GM12878 (cell line): ENCODE measurements at regions not wholly inside any gene's neighbourhood (a gene's known extent, or its start where the extent isn't known, plus 50 kb on each side); places are given as distances from the start of the nearest gene placed in this dataset.

ENCODE experiments used
- CTCF ChIP-seq, 3 experiments: IDR thresholded peaks in 2 of 3; conservative IDR thresholded peaks in 1 of 3; 2 replicates each; pipeline ENCODE4 v1.5.1; 2011; ENCODE audit warnings: low read depth in 3 of 3, low read length in 3 of 3, mild to moderate bottlenecking in 3 of 3, control low read depth in 2 of 3, moderate library complexity in 2 of 3, inconsistent platforms in 1 of 3, mixed read lengths in 1 of 3; ENCODE audit not compliant: control insufficient read depth in 2 of 3, insufficient read depth in 1 of 3; ENCODE audit errors: extremely low read depth in 1 of 3
- E4F1 ChIP-seq: fragments of 450-650 bp; IDR thresholded peaks from 2 replicates; pipeline ENCODE4 v1.6.1; 2018; ENCODE audit warnings: borderline replicate concordance, mild to moderate bottlenecking; ENCODE audit not compliant: partially characterized antibody
- EGR1 ChIP-seq, 2 experiments: IDR thresholded peaks; 1 replicate in 1 of 2; 2 replicates in 1 of 2; pipeline ENCODE4 v1.6.1; 2011 to 2012; ENCODE audit warnings: low read depth in 2 of 2, low read length in 2 of 2, borderline replicate concordance in 1 of 2, mild to moderate bottlenecking in 1 of 2, moderate library complexity in 1 of 2
- FOXK2 ChIP-seq: fragments of 450-650 bp; IDR thresholded peaks from 2 replicates; pipeline ENCODE4 v1.6.1; 2017; ENCODE audit warnings: mild to moderate bottlenecking, moderate library complexity
- PML ChIP-seq: IDR thresholded peaks from 2 replicates; pipeline ENCODE4 v1.6.1; 2012; ENCODE audit warnings: low read length, inconsistent platforms
- POLR2AphosphoS5 ChIP-seq: IDR thresholded peaks from 2 replicates; pipeline ENCODE4 v1.6.1; 2011; ENCODE audit warnings: mild to moderate bottlenecking, low read length, inconsistent platforms
- SIN3A ChIP-seq: IDR thresholded peaks from 2 replicates; pipeline ENCODE4 v1.6.1; 2012; ENCODE audit warnings: low read depth, low read length, improper control_type of control experiment
- YY1 ChIP-seq: IDR thresholded peaks from 2 replicates; pipeline ENCODE4 v1.6.1; 2011; ENCODE audit warnings: low read depth, mild to moderate bottlenecking, low read length

- TF ChIP-seq CTCF (IDR thresholded peaks at IDR 0.05 in 2 of 3, conservative IDR thresholded peaks at IDR 0.05 in 1 of 3; ENCODE audit: control insufficient read depth in 2 of 3, extremely low read depth in 1 of 3, insufficient read depth in 1 of 3, low read depth in 3 of 3, low read length in 3 of 3) (no peak), EGR1 (IDR thresholded peaks at IDR 0.05; ENCODE audit: borderline replicate concordance in 1 of 2, low read depth in 2 of 2, low read length in 2 of 2) (no peak), YY1 (no peak), E4F1 (no peak), POLR2AphosphoS5 (no peak), FOXK2 (no peak), PML (no peak), SIN3A (no peak)
Observed at GRCh38 chr6:144710207-144710606, 425.1 kb downstream of the UTRN start.
